Epidermal melanocyte (primary cell): ENCODE measurements at regions not wholly inside any gene's neighbourhood (a gene's known extent, or its start where the extent isn't known, plus 50 kb on each side); places are given as distances from the start of the nearest gene placed in this dataset.
A peak's percentile ranks its signal among the peaks of the same experiment; 100 is the strongest.

Source experiments
- DNase-seq: peaks from one replicate; pipeline ENCODE4 v3.0.0; 2011; ENCODE audit warnings: low spot score; ENCODE audit not compliant: insufficient read length

DNA sequence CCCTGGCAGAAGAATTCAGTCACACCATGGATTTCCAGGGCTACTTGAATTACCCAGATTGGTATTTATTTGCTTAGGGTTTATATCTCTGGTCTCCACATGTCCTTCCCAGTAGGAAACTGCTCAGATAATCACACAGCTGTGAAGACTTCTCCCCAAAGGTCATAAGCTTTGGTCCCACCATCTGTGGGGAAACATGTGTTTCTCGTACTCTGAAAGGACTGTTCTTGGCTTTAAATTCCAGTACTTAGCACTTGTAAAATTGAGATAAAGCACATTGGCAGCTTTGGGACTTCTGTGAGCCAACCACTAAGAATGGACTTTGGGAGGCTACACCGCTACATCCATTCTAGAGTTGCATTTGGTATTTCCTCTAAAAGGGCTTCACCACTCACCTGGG lies 205.3 kb upstream of the FOXA2 start:
- no peak for DNase-seq

DNA sequence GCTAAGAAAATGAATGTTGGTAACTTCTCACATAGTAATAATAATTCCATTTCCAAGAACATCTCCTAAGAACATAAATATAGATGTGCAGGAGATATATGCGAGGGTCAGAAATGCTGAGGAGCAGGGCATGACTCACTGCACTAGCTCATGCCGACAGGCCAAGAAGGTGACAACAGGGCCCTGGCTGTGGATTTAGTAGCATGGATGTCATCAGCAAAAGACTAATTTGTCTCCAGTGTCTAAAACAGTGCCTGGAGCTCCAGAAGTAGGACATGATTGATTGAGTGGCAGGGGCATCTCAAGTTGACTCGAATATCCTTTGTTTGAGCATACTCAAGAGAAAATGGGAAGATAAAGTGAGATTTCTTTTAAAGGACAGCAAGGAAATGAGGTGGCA lies 207.0 kb upstream of the FOXA2 start:
- no peak for DNase-seq

DNA sequence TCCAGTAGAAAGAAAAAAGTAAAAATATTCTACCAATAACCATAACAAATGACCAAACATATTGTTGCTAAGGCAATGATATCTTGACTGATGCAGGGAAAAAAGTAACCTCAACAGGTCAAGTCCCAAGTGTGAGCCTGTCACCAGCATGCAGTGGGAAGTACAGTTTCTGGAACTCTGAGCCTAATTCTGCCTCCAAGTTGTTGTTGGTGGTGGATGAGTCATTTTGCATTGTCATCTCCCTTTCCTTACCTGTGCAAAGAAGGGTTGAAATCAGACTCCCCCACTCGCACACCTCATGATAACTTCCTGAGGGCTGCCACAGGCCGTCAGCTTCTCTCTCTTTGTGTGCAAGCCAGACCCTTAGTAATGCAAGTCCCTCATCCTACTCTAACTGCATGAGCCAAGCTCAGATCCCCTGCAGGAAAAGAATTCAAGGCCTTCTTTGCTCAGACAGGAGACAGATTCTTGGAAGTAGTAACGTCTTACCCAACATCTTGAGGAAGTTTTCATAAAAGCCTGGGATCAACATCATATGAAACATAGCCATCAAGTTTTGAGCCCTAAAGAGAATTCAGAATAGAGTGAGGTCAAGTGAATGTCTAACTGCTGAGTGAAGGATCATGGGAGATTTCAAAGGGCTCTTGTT lies 207.6 kb upstream of the FOXA2 start:
- no peak for DNase-seq

DNA sequence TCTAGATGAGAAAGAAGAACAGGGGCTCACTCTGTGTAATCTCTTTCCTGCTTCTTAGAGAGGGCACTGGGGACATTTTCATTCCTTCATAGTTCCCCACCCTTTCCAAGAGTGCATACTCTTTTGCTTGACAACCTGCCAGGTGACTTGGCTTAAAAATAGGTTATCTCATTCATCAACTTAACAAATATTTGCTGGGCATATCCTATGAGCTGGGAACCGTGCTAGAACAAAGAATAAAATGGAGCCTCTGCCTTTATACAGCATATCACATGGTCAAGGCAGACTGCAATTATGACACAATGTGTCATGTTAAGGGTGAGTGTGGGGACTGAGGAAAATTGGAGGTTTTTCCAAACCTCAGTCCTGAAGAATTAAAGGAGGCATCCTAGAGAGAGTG lies 209.8 kb upstream of the FOXA2 start:
- no peak for DNase-seq

DNA sequence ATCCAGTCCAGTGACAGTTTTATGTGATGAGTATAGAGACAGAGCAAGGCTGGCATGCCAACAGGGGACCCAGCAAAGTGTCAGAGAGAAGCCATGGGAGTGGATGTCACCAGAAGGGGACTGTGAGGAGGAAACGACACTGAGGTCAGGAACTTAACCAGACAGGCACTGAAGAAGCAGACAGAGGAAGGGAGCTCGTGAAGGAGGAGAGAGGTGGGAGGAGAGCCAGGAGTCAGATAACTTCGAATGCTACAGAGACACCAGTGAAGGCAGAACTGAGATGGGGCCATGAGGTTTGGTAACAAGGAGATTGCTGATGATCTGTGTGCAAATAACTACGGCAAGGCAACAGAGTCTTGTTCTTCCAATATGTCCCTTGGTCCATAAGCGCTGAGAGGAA lies 211.1 kb upstream of the FOXA2 start:
- no peak for DNase-seq

DNA sequence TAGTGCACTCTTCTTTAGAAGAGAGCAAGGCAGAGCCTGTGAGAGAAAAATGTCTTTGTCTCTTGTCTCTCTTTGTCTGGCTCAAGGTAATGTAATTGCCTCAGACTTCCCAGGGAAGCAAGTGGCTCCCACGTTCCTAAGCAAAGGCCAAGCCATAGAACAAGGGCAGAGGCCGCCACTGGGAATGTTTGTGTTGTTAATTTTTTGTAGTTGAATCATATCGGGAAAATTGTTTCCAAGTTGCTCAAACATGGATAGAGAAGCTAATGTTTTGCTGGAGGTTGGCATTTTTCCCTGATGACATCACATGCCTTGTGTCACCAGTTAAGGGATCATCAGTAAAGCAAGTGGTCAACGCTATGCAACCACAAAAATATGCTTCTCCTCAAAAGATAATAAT lies 211.5 kb upstream of the FOXA2 start:
- peak; percentile 27 for DNase-seq

DNA sequence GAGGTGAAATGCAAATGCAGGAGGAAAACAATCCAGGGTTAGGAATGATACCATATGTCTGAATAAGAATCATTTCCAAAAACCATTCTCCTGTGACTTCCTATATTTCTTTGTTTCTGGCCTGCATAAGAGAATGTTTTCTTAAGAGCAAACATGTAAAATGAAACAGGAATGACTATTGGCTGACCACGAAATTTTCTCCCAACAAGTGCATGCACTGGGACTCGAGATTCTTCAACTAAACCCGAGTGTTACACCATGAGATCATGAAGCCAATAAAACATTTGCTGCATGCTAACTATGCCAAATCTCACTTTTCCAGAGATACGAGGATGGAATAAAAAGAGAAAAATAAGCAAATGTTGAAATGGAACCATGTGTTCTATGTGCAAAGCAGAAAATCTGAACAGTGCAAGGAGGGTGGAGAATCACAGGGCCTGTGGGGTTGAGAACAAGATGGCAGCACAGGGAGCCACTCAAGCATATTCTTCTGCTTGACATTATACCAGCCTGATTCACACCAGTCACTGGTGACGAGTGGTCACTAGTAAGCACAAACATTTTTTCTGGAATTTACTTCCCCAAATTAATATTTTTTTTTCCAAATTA lies 212.2 kb upstream of the FOXA2 start:
- no peak for DNase-seq

DNA sequence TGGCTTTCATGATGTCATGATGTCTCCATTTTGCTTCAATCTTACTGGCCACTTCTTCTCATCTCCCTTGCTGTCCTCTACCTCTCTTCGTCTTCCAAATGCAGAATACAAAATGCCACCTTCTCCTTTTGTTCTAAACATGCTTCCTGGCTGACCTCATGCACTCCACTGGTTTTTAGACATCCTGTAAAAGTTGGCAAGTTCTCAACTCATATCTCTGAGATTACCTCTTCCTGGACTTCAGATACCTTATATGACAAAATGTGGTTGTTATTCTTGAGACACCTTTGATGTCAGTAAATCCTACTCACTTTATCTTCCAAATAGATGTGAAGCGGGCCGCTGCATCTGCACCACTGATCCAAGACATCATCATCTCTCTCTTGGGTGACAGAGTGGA lies 212.7 kb upstream of the FOXA2 start:
- no peak for DNase-seq

DNA sequence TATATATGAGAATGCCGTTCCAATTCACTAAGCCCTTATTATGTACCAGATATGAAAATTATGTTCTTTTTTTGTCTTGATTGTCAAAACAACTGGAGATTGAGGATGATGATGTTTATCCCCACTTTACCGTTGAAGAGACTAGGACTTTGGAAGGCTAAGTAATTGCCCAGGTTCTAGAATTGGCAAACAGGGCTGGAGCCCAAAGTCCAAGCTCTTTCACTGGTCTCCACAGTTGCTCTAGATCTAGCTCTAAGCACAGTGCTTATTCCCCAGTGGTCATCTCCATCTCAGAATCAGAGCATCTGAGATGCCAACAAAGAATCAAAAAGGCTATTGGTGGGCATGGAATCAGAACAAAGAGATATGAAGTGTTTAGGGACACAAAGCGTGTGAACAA lies 215.3 kb upstream of the FOXA2 start:
- no peak for DNase-seq

DNA sequence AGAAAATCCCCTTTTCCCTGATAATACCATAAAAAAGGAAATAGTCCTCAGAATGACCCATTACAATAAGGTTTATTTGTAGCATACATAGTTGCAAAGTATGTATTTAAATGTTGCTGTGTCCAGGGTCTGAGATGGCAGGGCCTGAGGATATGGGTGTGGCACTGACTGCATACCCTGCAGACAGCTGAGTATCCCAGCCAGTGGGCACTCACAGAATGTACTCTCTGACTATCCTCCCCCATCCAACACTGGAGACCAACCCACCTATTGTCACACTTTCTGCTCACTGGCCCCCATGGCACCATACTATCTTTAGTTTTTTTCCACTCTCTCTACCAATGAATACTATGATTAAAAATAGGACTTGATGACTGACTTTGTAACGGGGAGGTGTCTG lies 215.8 kb upstream of the FOXA2 start:
- DNase-seq: no peak

DNA sequence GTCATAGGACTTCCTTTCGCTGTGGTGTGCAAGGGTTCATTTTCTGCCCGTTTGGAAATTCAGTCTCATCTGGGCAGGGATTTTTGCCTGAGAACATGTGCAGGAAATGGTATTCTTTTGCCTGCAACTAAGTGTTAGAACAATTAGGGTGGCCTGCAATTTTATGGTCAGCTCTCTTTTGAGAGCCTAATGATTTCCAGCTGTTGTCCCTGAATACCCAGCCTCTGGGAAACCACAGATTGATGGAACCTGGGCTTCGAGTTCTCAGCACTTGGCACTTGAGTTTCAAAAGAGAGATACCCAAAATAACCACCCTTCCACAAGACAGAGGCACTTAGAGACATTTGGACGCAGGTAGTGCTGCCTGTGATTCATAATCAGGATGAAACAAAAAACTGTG lies 217.2 kb upstream of the FOXA2 start:
- DNase-seq: peak; percentile 23

DNA sequence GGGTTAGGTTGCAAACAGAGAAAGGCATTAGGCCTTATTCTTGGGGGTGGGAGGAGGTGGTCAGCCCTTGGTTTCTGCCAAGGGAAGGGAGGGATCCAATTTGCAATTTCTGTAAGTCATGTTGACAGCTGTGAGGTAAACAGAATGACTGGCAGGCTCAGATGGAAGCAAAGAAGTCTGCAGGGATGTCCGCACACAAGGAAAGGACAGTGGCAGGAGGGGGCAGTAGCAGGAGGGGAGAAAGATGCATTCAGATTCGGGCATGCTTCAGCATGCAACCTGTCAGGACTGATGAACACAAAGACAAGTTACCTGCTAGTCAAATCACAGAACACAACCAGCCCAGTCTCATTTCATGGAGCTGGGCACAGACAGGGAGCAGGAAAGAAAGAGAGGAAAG lies 217.9 kb upstream of the FOXA2 start:
- DNase-seq: no peak

DNA sequence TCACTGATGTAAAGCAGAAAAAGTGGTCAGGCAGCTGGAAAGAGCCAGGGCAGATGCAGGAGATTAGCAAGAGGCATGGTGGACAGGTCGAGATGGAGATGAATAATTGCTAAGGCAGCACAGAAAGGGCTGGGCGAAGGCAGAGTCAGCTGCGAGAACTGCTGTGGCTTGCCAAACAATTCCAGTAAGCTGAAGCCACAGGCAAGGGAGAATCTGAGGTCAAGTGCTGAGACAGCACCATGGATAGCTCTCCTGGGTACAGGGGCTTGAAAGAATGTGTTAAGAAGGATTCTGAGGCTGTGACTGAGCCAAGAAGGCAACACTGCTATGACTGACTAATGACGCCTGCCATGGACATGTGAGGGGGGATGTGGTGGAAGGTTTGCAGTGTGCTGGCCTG lies 220.8 kb upstream of the FOXA2 start:
- peak; percentile 34 for DNase-seq

DNA sequence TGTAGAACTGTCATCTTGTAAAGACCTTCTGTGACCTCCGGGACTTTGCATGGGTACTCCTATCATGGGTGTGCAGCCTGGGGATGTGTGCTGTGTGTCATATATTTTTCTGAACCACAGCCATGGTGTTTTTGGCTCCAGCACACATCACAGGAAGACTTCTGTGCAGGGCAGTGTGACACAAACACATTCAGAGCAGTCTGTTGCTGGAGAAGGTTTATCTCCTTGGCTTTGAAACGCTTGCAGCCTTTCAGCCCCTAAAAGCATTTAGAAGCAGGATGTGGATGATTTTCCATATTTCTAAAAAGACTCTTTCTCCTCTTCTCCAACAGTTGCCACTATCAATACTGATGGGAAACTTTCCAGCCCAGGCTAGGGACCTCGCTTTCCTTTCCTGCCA lies 221.6 kb upstream of the FOXA2 start:
- no peak for DNase-seq

DNA sequence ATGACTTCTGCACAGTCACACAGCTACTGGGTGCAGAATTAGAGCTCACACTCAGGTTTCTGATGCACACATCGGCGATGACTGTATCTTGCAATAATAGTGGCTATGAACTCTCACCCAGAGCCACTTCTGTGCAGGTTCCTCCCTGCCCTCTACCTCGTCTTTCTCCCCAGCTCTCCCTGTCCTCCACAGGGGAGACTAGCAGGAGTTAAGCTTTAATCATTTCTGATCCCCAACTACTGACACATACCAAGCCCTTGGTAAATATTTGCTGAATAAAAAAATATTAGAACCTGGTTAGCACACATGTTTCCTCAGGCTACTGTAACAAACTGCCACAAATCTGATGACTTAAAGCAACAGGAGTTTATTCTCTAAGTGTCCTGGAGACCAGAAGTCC lies 222.7 kb upstream of the FOXA2 start:
- no peak for DNase-seq

DNA sequence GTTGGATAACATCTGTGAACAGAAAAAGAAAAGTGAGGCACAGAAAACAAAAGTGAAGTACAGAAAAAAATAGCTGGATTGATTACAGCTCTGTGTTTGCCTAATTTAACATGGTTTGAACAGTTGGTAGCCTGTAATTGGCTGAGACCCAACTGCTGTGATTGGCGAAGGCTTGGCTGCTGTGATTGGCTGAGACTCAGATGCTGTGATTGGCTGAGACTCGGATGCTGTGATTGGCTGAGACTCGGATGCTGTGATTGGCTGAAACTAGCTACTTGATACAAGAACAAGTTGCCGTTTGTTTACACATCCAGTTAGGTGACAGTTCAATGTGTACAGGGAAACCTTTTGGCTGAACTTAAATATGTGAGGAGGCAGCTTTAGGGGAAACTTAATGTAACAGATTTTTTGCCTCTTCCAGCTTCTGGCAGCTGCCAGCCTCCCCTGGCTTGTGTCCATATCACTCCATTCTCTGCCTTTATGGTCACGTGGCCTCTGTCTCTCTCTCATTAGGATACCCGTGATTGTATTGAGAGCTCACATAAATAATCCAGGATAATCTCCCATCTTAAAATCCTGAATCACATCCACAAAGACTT lies 223.4 kb upstream of the FOXA2 start:
- DNase-seq: no peak

DNA sequence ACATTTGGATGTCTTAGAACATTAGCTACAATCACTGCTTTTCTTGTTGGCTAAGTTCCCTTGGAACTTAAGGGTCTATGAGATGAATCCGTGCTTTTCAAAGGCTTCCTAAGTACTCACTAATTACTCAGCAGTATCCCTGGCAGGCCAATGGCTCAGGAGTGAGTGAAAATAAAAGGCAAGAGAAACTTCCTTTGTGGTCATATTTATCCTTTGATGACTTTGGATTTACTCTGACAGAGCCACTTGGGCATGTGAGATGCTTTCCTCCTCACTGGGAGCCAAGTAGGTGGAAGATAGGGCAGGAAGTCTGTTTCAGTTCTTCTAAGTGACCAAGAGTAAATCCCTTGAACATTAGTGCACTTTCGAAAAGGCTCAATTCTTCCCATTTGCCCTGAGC lies 224.3 kb upstream of the FOXA2 start:
- no peak for DNase-seq

DNA sequence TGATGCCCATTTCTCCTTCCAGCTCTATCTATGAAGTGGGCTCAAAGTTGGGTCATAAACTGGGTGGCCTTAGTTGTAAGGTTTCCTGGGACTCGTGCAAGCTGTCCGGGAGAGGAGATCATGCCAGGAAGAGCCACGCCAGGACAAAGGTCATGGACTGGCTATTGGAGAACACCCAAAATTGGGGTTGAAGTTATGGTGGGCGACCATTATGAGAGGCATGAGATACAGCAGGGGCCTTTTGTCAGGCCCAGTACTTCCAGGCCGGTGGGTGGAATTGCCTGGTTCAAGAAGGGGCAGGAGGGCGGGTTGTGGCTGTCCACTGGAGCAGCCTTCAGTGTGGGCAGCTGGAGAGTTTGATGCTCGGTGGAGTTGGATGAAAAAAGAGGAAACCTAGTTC lies 225.1 kb upstream of the SSTR4 start:
- DNase-seq: no peak

DNA sequence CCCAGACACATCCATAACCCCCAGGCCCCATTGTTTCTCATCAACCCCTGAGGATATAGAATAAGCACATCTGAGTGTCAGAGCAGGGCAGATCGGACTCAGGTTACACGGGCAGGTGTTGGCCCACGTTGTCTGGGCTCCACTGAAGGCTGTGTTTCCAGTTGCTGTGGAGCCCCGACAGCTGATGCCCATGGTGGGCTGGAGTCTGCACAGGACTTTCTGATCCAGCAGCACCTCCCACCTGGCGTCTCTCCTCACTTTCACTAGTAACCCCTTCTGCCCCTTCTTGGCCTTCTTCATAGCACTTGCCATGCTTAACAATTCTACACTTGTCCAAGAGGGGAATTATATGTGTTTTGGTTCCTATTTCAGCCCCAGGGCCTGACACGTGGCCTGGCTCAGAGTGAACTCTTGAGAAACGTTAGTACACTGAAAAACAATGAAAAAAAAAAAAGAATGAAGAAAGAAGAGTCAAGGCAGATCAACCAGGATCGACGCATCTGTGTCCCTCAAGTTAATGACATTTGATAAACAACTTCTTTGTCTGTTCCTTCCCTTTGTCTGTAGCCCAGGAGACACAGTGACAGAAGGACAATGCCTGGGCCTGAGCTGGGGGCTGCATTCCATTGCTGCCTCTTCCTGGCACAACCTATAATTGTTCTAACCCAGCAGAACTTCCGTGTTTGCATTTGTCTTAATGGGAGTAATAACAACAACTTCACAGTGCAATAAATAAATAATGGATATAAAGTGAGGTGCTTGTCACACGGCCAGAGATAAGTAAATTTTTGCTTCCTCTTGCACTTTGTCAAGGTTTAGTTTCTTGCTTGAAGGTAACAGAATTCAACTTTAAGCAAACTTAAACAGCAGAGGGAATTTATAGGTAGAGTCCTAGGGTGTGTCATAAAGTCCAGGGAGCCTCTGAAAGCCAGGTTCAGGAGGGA lies 224.2 kb upstream of the SSTR4 start:
- no peak for DNase-seq

DNA sequence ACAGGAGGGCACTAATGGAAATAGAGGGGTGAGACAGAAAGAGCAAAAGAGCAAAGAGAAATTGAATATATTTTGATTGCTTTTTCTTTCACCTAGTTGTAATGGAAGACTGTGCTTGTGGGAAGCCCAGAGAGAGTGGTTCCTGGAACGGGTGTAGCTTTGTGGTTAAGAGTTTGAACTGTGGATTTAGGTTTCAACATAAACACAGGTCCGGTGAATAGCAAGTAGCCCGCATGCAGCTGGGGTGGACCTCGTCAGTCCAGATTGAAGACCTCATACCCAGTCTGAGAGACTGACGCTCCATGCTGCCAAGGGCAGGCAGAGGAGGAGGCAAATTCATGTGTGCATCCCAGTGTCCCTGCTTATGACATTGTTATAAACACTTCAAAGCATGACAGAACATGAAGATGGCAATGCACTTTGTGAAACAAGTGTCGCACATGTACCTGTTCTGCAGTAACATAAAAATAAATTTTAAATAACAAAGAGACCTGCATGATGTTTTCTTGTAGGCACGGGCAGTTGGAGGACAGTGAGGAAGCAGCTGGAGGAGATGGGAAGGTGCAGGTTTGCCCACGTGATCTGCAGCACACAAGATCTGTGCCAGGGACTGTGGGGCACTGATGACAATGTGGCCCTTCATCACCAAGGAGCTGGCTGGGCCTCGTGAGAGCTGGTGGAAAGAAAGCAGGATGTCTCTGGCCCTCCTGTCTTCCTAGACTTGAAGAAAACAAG lies 220.5 kb upstream of the SSTR4 start:
- DNase-seq: no peak

DNA sequence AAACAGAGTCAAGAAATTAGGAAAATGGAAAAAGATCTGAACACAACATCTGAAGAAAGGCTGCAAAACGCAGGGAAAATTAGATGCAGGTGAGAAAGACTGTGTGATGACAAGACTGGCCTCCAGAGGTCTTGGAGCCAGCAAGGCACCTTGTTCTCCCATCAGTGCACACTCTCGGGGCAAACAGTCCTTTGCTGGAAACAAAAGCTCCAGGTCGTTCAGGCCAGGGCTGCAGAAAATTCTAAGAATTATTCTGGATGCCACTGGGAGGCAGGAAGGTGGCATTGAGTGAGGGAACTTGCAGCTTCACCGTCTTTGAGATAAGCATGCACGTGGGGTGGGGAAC lies 219.9 kb upstream of the SSTR4 start:
- DNase-seq: no peak
